ENCODE measurements at regions not wholly inside any gene's neighbourhood (a gene's known extent, or its start where the extent isn't known, plus 50 kb on each side); places are given as distances from the start of the nearest gene placed in this dataset.

- no peak for TF ChIP-seq CTCF (IDR thresholded peaks at IDR 0.05; ENCODE audit: unreplicated experiment)
- Mint-ChIP-seq H3K4me1 (ENCODE audit: insufficient read depth, unreplicated experiment) (no peaks in the 10 kb centered on the region), H3K36me3 (ENCODE audit: insufficient read depth, unreplicated experiment) (no peaks in the 10 kb centered on the region), H3K27me3 (ENCODE audit: insufficient read depth, unreplicated experiment) (no peaks in the 10 kb centered on the region), H3K27ac (ENCODE audit: low read depth, unreplicated experiment) (no peak overlapping the region), H3K4me3 (ENCODE audit: unreplicated experiment) (no peak overlapping the region), H3K9me3 (ENCODE audit: unreplicated experiment) (no peaks in the 10 kb centered on the region)
- no peak for DNase-seq (ENCODE audit: unreplicated experiment)
- intact Hi-C loops (cut with micrococcal nuclease): no loop called here
- BruUV-seq (replicated peaks): no TSS peak
- ChIA-PET CTCF (interaction anchor here (0.7 kb wide), 1 partner anchor 16 kb away, joined by 3 read pairs; no protein-coding TSS in a partner anchor), POLR2A (no interaction called here)
Observed at GRCh38 chr16:60739737-60740683, 1296.2 kb downstream of the CDH8 start.

GRCh38 chr16:60731329-60732050 is 1304.7 kb downstream of the CDH8 start:
- no peaks in the 10 kb centered on the region for H3K9me3 Mint-ChIP-seq (ENCODE audit: unreplicated experiment)
- ChIA-PET POLR2A (no interaction called here), CTCF (no interaction called here)
- H3K27ac Mint-ChIP-seq (ENCODE audit: low read depth, unreplicated experiment): no peak overlapping the region
- no peaks in the 10 kb centered on the region for H3K4me1 Mint-ChIP-seq (ENCODE audit: insufficient read depth, unreplicated experiment)
- TF ChIP-seq CTCF (IDR thresholded peaks at IDR 0.05; ENCODE audit: unreplicated experiment): no peak
- intact Hi-C loops (cut with micrococcal nuclease): no loop called here
- BruUV-seq (replicated peaks): no TSS peak
- H3K27me3 Mint-ChIP-seq (ENCODE audit: insufficient read depth, unreplicated experiment): no peaks in the 10 kb centered on the region
- DNase-seq (ENCODE audit: unreplicated experiment): no peak
- no peak overlapping the region for H3K4me3 Mint-ChIP-seq (ENCODE audit: unreplicated experiment)
- H3K36me3 Mint-ChIP-seq (ENCODE audit: insufficient read depth, unreplicated experiment): no peaks in the 10 kb centered on the region

DNA sequence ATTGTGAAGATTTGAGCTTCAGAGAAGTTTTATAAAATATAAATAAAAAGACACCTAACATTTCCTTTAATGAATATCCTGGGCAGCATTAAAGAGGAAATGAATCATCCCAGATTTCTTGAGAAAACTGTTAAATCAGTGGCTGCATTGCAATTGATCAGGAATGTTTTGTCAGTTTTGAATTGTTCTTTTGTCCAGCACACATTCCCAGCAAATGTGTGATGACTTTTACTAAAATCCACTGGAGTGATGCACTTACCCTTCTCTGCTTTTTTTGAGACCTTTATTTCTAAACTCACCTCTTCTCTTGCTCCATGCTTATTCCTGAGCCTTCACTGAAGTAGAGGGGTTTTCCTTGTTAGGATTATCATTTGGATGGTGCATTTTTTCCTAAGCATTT is 1307.2 kb downstream of the CDH8 start:
- no peak for TF ChIP-seq CTCF (IDR thresholded peaks at IDR 0.05; ENCODE audit: unreplicated experiment)
- Mint-ChIP-seq H3K9me3 (ENCODE audit: unreplicated experiment) (no peaks in the 10 kb centered on the region), H3K36me3 (ENCODE audit: insufficient read depth, unreplicated experiment) (no peaks in the 10 kb centered on the region), H3K27me3 (ENCODE audit: insufficient read depth, unreplicated experiment) (no peaks in the 10 kb centered on the region), H3K4me3 (ENCODE audit: unreplicated experiment) (no peak overlapping the region), H3K27ac (ENCODE audit: low read depth, unreplicated experiment) (no peak overlapping the region), H3K4me1 (ENCODE audit: insufficient read depth, unreplicated experiment) (no peaks in the 10 kb centered on the region)
- no peak for DNase-seq (ENCODE audit: unreplicated experiment)
- intact Hi-C loops (cut with micrococcal nuclease): loop anchor here (10.0 kb wide), 1 partner anchor 364 kb away; no protein-coding TSS in a partner anchor
- no TSS peak for BruUV-seq (replicated peaks)
- CTCF ChIA-PET: no interaction called here
- POLR2A ChIA-PET: no interaction called here

- ChIA-PET POLR2A (no interaction called here), CTCF (no interaction called here)
- H3K36me3 Mint-ChIP-seq (ENCODE audit: insufficient read depth, unreplicated experiment): no peaks in the 10 kb centered on the region
- intact Hi-C loops (cut with micrococcal nuclease): loop anchor here (10.0 kb wide), 1 partner anchor 363 kb away; no protein-coding TSS in a partner anchor
- DNase-seq (ENCODE audit: unreplicated experiment): no peak
- no peak overlapping the region for H3K4me3 Mint-ChIP-seq (ENCODE audit: unreplicated experiment)
- no peak for TF ChIP-seq CTCF (IDR thresholded peaks at IDR 0.05; ENCODE audit: unreplicated experiment)
- H3K27me3 Mint-ChIP-seq (ENCODE audit: insufficient read depth, unreplicated experiment): no peaks in the 10 kb centered on the region
- no peaks in the 10 kb centered on the region for H3K9me3 Mint-ChIP-seq (ENCODE audit: unreplicated experiment)
- BruUV-seq (replicated peaks): no TSS peak
- no peaks in the 10 kb centered on the region for H3K4me1 Mint-ChIP-seq (ENCODE audit: insufficient read depth, unreplicated experiment)
- H3K27ac Mint-ChIP-seq (ENCODE audit: low read depth, unreplicated experiment): no peak overlapping the region
Observed at GRCh38 chr16:60727851-60728250, 1308.4 kb downstream of the CDH8 start.
